Pons (tissue), 1 donor: ENCODE measurements at regions not wholly inside any gene's neighbourhood (a gene's known extent, or its start where the extent isn't known, plus 50 kb on each side); places are given as distances from the start of the nearest gene placed in this dataset.
A peak's percentile ranks its signal among the peaks of the same experiment; 100 is the strongest.
"Not testable (repeated sequence)": the region's sequence is repeated elsewhere in the genome, so short reads cannot be mapped to it uniquely, and the experiment has no call there.

Experiments used
- DNase-seq: peaks from one replicate; pipeline ENCODE4 v3.0.0-alpha.2; 2016; ENCODE audit warnings: low spot score

- no peak for DNase-seq
These were observed 455.1 kb upstream of the B3GAT1 start for GRCh38 chr11:134866981-134867675.

GRCh38 chr11:134866215-134866614 is 454.2 kb upstream of the B3GAT1 start:
- DNase-seq: no peak

GRCh38 chr11:134864968-134865305 is 452.9 kb upstream of the B3GAT1 start:
- DNase-seq: no peak

- no peak for DNase-seq
These were observed 452.4 kb upstream of the B3GAT1 start for GRCh38 chr11:134864233-134864967.

- DNase-seq: no peak
These were observed 451.3 kb upstream of the B3GAT1 start for GRCh38 chr11:134863294-134863693.

GRCh38 chr11:134862587-134863195 is 450.6 kb upstream of the B3GAT1 start:
- DNase-seq: no peak

- no peak for DNase-seq
These were observed 450.1 kb upstream of the B3GAT1 start for GRCh38 chr11:134862105-134862502.

GRCh38 chr11:134861490-134862104 is 449.6 kb upstream of the B3GAT1 start:
- no peak for DNase-seq

- DNase-seq: no peak
These were observed 446.9 kb upstream of the B3GAT1 start for GRCh38 chr11:134858783-134859480.

- DNase-seq: no peak
These were observed 445.0 kb upstream of the B3GAT1 start for GRCh38 chr11:134857035-134857434.

- no peak for DNase-seq
These were observed 444.3 kb upstream of the B3GAT1 start for GRCh38 chr11:134856056-134856971.

- peak; percentile 6 for DNase-seq
These were observed 442.2 kb upstream of the B3GAT1 start for GRCh38 chr11:134853992-134854991.

- not testable (repeated sequence) for DNase-seq
These were observed 439.6 kb upstream of the B3GAT1 start for GRCh38 chr11:134851503-134852224.

- DNase-seq: no peak
These were observed 438.5 kb upstream of the B3GAT1 start for GRCh38 chr11:134850566-134850965.

GRCh38 chr11:134849833-134850232 is 437.8 kb upstream of the B3GAT1 start:
- DNase-seq: no peak

GRCh38 chr11:134847083-134847715 is 435.2 kb upstream of the B3GAT1 start:
- DNase-seq: no peak

- DNase-seq: no peak
These were observed 434.5 kb upstream of the B3GAT1 start for GRCh38 chr11:134846328-134847082.
